ENCODE measurements at regions not wholly inside any gene's neighbourhood (a gene's known extent, or its start where the extent isn't known, plus 50 kb on each side); places are given as distances from the start of the nearest gene placed in this dataset.
A peak's percentile ranks its signal among the peaks of the same experiment; 100 is the strongest.

DNA sequence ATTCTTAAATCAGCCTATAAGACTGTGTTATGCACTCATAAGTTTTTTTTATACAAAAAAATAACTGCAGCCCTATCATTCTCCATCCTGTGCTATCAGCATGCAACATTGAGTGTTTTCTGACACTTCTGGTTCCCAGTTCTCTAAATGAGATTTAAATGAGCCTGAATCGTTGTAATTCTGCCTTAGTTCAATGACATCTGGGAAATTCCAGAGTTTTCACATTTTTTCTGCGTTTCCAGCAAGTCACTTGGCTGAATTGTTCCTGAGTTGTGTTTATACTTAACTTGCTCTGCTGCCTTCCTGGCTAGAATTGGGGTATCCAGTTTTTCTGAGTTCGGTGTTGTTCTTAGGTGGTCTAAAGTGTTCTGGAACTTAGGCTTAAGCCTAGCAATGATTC is 636.1 kb upstream of the FZD8 start:
- H4K20me1 ChIP-seq (ENCODE audit: insufficient read depth, low read length) = no peaks in the 10 kb centered on the region
- TF ChIP-seq, protein P1, sequence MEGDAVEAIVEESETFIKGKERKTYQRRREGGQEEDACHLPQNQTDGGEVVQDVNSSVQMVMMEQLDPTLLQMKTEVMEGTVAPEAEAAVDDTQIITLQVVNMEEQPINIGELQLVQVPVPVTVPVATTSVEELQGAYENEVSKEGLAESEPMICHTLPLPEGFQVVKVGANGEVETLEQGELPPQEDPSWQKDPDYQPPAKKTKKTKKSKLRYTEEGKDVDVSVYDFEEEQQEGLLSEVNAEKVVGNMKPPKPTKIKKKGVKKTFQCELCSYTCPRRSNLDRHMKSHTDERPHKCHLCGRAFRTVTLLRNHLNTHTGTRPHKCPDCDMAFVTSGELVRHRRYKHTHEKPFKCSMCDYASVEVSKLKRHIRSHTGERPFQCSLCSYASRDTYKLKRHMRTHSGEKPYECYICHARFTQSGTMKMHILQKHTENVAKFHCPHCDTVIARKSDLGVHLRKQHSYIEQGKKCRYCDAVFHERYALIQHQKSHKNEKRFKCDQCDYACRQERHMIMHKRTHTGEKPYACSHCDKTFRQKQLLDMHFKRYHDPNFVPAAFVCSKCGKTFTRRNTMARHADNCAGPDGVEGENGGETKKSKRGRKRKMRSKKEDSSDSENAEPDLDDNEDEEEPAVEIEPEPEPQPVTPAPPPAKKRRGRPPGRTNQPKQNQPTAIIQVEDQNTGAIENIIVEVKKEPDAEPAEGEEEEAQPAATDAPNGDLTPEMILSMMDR (IDR thresholded peaks at IDR 0.05; ENCODE audit: extremely low read depth, low read depth, low read length) = no peak
- H2AFZ ChIP-seq (ENCODE audit: low read length) = peak overlapping the region; percentile 3
- no peaks in the 10 kb centered on the region for H3K79me2 ChIP-seq (ENCODE audit: insufficient read depth, low read length)
- H3K4me3 ChIP-seq (ENCODE audit: insufficient read depth, low read length) = no peak overlapping the region
- H3K27me3 ChIP-seq (ENCODE audit: insufficient read depth, low read length) = no peaks in the 10 kb centered on the region
- no peaks in the 10 kb centered on the region for H3K9me3 ChIP-seq (ENCODE audit: low read depth, low read length)
- no peak overlapping the region for H3K4me2 ChIP-seq (ENCODE audit: insufficient read depth, low read length)
- H3K27ac ChIP-seq (ENCODE audit: low read depth, low read length) = no peak overlapping the region
- H3K36me3 ChIP-seq (ENCODE audit: insufficient read depth, low read length) = no peaks in the 10 kb centered on the region
- no peaks in the 10 kb centered on the region for H3K4me1 ChIP-seq (ENCODE audit: insufficient read depth, low read length)
- DNase-seq (ENCODE audit: insufficient read length, low spot score, missing footprints) = no peak

DNA sequence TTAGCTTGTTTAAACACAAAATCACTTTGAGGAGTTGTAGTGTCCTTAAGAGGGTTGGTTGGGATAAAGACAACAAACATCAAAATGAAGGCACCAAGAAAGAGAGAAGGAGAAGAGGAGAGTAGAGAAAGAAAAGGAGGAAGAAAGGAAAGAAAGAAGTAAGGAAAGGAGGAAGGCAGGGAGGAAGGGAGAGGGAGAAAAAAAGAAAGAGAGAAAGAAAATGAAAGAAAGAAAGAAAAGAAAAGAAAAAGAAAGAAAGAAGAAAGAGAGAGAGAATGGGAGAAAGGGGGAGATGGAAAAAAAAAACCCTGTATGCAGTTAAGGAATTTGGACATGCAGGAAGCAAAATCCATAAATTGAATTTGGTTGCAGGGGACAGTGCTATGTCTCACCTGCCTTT is 635.4 kb upstream of the FZD8 start:
- no peak overlapping the region for H3K4me2 ChIP-seq (ENCODE audit: insufficient read depth, low read length)
- H3K36me3 ChIP-seq (ENCODE audit: insufficient read depth, low read length) = no peaks in the 10 kb centered on the region
- no peak for DNase-seq (ENCODE audit: insufficient read length, low spot score, missing footprints)
- TF ChIP-seq, protein P1 (IDR thresholded peaks at IDR 0.05; ENCODE audit: extremely low read depth, low read depth, low read length) = no peak
- H3K27me3 ChIP-seq (ENCODE audit: insufficient read depth, low read length) = no peaks in the 10 kb centered on the region
- no peak overlapping the region for H2AFZ ChIP-seq (ENCODE audit: low read length)
- no peaks in the 10 kb centered on the region for H3K9me3 ChIP-seq (ENCODE audit: low read depth, low read length)
- H3K4me3 ChIP-seq (ENCODE audit: insufficient read depth, low read length) = no peak overlapping the region
- H3K4me1 ChIP-seq (ENCODE audit: insufficient read depth, low read length) = no peaks in the 10 kb centered on the region
- H3K27ac ChIP-seq (ENCODE audit: low read depth, low read length) = no peak overlapping the region
- no peaks in the 10 kb centered on the region for H3K79me2 ChIP-seq (ENCODE audit: insufficient read depth, low read length)
- H4K20me1 ChIP-seq (ENCODE audit: insufficient read depth, low read length) = no peaks in the 10 kb centered on the region

DNA sequence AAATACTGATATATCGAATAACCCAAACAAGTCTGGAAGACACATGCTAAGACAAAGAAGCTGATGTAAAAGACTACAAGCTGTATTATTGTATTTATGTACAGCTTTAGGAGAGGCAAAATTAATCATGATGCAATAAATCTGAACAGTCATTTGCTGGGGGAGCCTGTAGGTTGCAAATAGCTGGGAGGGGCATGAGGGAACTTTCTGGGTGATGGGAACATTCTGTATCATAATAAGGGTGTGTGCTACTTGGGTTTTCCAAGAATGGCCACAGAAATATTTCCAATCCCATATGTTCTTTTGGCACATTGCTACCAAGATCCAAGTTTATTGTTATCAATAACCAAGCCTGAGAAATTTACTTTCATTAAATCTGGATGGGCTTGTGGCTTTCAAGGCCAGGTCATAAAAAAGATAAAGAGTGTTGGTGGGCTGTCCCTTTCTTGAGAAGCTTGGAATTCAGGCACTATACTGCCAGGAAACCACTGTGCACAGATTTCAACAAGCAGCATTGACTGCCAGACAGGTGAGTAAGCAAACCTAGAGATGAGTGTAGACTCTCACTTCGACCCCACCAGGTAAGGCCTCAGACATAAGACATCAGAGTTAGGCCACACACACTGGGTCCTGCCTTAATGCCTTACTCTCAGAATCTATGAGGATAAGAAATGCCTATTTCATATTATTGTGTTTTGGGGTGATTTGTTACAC is 629.7 kb upstream of the FZD8 start:
- no peak for DNase-seq (ENCODE audit: insufficient read length, low spot score, missing footprints)
- Histone ChIP-seq H3K4me2 (ENCODE audit: insufficient read depth, low read length) (no peak overlapping the region), H4K20me1 (ENCODE audit: insufficient read depth, low read length) (no peaks in the 10 kb centered on the region), H3K27ac (ENCODE audit: low read depth, low read length) (no peak overlapping the region), H3K36me3 (ENCODE audit: insufficient read depth, low read length) (no peaks in the 10 kb centered on the region), H3K27me3 (ENCODE audit: insufficient read depth, low read length) (no peaks in the 10 kb centered on the region), H3K79me2 (ENCODE audit: insufficient read depth, low read length) (no peaks in the 10 kb centered on the region), H3K9me3 (ENCODE audit: low read depth, low read length) (no peaks in the 10 kb centered on the region), H3K4me3 (ENCODE audit: insufficient read depth, low read length) (no peak overlapping the region), H3K4me1 (ENCODE audit: insufficient read depth, low read length) (no peaks in the 10 kb centered on the region), H2AFZ (ENCODE audit: low read length) (no peak overlapping the region)
- TF ChIP-seq, protein P1 (IDR thresholded peaks at IDR 0.05; ENCODE audit: extremely low read depth, low read depth, low read length) = no peak

DNA sequence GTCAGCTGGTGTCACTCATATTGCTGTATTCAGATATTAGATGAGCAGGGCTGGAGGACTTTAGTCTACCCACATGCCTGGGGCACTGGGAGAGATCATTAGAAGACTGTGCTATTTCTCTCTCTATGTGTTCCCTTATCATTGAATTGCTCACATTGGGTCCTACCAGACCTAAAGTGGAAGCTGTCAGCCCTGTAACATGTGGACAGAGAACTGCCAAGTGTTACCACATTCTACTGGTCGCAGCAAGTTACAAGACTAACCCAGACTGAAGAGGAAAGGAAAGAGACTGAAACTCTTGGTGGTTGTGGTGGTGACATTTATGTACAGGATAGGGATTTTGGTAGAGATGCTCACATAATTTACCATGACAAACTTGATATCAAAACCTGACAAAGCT is 627.1 kb upstream of the FZD8 start:
- H3K27me3 ChIP-seq (ENCODE audit: insufficient read depth, low read length) = no peaks in the 10 kb centered on the region
- no peak for DNase-seq (ENCODE audit: insufficient read length, low spot score, missing footprints)
- no peaks in the 10 kb centered on the region for H3K79me2 ChIP-seq (ENCODE audit: insufficient read depth, low read length)
- no peaks in the 10 kb centered on the region for H3K36me3 ChIP-seq (ENCODE audit: insufficient read depth, low read length)
- no peaks in the 10 kb centered on the region for H3K9me3 ChIP-seq (ENCODE audit: low read depth, low read length)
- H3K4me3 ChIP-seq (ENCODE audit: insufficient read depth, low read length) = no peak overlapping the region
- H3K4me1 ChIP-seq (ENCODE audit: insufficient read depth, low read length) = no peaks in the 10 kb centered on the region
- H4K20me1 ChIP-seq (ENCODE audit: insufficient read depth, low read length) = no peaks in the 10 kb centered on the region
- TF ChIP-seq, protein P1 (IDR thresholded peaks at IDR 0.05; ENCODE audit: extremely low read depth, low read depth, low read length) = no peak
- H2AFZ ChIP-seq (ENCODE audit: low read length) = peak overlapping the region; percentile 17
- no peak overlapping the region for H3K27ac ChIP-seq (ENCODE audit: low read depth, low read length)
- no peak overlapping the region for H3K4me2 ChIP-seq (ENCODE audit: insufficient read depth, low read length)

Data from osteoblast (primary cell).